GM18861 (cell line): ENCODE measurements at regions not wholly inside any gene's neighbourhood (a gene's known extent, or its start where the extent isn't known, plus 50 kb on each side); places are given as distances from the start of the nearest gene placed in this dataset.
"Not testable (repeated sequence)": the region's sequence is repeated elsewhere in the genome, so short reads cannot be mapped to it uniquely, and the experiment has no call there.

Source experiments
- ATAC-seq: cut with Tn5 transposase; IDR thresholded peaks from one replicate; pipeline ENCODE4 v1.9.1; 2021; ENCODE audit not compliant: unreplicated experiment

GRCh38 chr5:153939101-153939500, 99.6 kb downstream of the FAM114A2 start:
- ATAC-seq: no peak

DNA sequence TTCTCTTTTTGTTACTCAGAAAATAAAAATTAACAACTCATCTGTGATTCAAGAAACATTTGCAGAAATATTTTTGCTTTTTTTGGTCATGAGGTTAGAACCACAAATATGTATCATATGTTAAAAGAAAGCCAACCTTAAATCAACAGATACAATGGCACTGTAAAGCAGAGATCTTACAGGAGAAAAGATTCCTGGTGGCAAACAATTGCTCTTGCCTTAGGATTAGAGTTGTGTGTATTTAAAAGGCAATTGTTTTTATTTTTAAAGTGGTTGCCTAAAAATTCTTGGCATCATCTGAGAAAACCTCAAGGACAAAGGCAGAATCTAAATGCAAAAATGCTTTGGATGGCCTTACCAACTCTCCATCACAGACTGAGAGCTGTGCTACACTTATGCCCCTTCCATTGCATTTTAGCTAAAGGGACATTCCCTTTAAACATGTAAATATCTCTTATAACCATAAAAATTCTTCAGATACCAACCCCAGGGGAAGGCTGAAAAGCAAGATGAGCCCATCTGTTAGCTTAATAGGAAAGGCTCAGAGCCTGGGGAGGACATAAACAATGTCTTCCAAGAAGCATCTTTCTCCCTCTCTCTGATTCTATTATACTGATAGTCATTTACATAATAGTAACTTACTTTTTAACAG, 100.4 kb downstream of the FAM114A2 start:
- ATAC-seq: no peak

DNA sequence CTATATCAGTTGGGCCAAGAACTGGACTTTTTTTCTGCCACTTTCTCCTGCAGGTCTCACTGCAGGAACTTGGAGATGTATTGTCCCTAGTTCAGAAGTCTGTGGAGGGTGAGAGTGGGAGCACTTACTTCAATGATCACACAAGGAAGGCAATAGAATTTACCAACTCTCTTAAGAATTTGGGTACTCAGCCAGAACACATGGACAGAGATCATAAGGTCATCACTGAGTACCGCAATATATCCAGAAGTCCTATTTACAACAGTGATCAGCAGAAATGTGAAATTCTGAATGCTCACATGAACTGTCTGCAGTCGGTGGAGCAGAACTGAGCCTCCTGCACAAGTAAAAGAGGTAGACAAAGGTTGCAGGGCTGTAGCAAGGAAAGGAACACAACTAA, 101.0 kb downstream of the FAM114A2 start:
- ATAC-seq: no peak

GRCh38 chr5:153935151-153935550, 103.6 kb downstream of the FAM114A2 start:
- ATAC-seq: not testable (repeated sequence)

GRCh38 chr5:153926201-153926600, 112.5 kb downstream of the FAM114A2 start:
- no peak for ATAC-seq

- no peak for ATAC-seq
These were observed 119.5 kb downstream of the FAM114A2 start for GRCh38 chr5:153919161-153919560.

DNA sequence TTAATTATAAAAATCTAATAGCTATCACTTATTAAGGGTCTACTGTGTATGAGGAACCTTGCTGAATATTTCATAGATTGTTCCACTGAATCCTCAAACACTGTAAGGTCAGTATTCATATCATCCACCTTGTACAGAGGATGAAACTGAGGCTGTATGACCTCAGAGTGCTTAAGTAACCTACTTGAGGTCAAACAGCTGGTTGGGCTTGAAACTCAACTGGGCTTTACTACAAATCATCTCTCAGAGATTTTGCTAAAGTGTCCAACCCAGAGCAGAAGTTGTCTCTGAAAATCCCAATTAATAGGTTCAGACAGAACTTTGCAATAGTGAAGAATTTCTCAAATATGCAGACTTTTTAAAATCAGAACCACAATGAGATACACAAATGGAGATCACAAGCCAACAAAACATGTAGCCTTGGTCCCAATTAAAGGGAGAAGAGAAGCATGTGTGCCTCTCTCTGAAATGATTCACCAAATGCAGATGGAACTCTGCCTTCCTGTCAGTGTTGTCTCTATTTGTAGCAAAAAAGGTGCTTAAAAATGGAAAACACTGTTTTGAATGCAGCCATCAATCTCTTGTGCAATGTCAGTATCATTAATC, 131.4 kb downstream of the FAM114A2 start:
- ATAC-seq: no peak

- ATAC-seq: no peak
These were observed 133.5 kb downstream of the FAM114A2 start for GRCh38 chr5:153905219-153905618.

- no peak for ATAC-seq
These were observed 135.4 kb downstream of the FAM114A2 start for GRCh38 chr5:153903321-153903720.

DNA sequence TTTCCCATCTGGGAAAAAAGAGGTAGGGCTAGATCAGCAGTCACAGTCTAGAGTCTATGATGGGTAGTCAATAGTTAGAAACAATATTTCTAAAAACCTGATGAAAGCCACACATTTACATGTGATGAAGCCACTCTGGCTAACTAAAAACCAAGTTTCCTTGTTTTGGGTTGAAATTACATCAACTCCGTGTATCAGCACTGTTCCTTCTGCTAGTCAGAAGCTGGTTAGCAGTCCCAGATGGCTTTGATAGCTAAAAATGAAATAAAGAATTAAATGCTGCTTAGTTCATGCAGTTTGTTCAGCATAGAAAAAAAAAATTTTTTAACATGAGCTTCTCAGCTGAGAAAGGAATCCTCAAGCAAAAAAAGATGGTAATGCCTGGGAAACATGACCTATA, 136.7 kb downstream of the FAM114A2 start:
- no peak for ATAC-seq

- no peak for ATAC-seq
These were observed 137.3 kb downstream of the FAM114A2 start for GRCh38 chr5:153901449-153901848.

DNA sequence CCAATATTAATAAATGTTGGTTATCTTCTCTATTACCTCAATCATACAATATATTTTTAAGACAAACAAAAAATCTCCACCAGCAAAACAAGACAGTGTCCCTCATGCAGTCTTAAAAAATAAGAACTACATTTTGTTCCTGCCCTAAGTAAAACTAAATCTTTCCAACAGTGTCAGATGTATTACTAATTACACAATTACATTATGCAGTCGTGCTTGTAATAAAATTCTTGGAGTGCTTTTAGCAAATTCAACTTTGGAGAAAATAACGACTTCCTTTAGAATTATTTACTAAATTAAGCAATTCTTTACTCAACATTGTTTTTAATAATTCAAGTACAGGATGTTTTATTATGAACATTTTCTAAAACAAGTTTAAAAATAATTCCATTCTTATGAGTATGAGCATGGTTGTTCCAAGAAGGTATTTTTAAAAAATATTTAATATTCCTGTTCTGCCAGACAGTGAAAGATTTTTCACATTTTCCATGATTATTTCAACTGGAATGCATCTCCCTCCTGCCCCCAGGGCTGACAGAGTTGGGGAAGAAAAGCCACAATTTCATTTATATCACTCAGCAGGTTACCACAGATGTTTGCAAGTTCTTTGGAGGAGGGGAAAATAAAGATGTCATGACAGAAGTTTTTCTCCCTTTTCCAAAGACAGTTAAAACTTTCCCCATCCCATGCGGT, 137.9 kb downstream of the FAM114A2 start:
- no peak for ATAC-seq

DNA sequence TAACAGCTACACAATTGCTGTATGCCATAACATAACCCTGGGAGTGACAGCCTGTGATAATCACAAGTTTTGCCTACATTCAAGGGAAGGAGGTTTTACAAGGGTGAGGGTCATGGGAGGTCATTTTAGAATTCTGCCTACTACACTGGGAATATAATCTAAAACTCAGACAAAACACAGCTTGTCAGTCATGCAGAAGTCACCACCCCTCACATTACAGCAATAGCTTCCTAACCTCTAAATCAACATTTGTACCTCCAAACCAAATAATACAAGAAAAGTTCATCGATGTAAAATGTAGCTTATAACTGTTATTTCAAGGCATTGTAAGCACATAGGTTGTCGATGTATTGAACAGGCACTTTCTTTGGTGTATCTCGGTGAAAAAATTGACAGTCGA, 139.0 kb downstream of the FAM114A2 start:
- no peak for ATAC-seq

- peak; percentile 99 for ATAC-seq
These were observed 142.0 kb downstream of the FAM114A2 start for GRCh38 chr5:153896701-153897100.

- no peak for ATAC-seq
These were observed 142.6 kb downstream of the FAM114A2 start for GRCh38 chr5:153896117-153896516.

DNA sequence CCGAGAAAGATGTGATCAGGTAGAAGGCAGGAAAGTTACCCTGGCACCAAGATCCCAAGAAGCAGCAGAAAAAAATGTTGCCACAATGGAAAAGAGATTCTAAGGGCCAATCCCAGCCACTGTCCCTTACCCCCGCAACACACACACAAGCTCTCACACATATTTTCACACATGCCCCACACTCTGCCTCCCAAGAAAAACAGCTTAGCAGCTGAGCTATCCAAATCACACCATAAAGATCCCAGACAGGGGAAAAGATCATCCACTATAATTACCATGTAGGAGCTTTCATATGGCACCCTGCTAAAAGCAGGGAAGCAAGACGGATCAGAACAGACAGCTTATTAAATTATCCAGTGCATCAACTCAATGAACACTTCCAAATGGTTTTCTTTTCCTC, 143.4 kb downstream of the FAM114A2 start:
- no peak for ATAC-seq

DNA sequence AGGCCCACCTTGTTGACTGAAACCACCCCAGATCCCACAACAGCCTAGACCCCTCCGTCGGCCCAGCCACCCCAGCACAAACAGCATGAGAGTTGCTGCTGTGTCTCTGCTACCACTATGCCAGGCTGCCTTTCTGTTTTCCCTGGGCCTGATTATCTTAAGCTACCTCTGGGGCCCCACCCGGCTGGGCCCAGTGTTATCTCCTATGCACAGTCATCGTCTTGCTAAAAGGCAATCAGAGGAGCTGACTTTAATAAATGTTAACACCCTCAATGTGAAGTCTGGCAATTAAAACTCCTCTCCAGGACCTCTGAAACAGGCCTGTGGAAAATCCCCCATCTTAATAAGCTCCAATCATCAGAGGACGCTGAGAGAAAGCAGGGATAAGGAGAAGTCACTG, 144.9 kb downstream of the FAM114A2 start:
- ATAC-seq: no peak

DNA sequence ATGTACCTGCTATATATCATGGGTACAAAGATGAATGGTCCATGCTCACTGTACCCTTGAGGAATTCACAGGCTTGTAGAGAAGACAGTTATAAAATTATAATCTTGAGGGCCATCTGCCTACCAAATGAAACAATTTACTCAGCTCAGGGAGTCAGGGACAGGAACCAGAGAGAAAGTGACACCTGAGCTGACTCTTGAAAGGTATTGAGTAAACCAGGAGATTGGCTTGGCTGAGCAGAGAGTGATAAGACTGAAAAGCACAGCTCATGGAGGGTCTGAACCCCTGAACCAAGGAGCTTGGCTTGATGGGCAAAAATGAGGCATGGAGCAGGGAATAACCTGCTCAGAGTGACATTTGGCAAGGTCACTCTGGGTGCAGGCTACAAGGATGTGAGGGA, 147.3 kb downstream of the FAM114A2 start:
- peak; percentile 56 for ATAC-seq

GRCh38 chr5:153888781-153889180, 149.9 kb downstream of the FAM114A2 start:
- ATAC-seq: no peak

DNA sequence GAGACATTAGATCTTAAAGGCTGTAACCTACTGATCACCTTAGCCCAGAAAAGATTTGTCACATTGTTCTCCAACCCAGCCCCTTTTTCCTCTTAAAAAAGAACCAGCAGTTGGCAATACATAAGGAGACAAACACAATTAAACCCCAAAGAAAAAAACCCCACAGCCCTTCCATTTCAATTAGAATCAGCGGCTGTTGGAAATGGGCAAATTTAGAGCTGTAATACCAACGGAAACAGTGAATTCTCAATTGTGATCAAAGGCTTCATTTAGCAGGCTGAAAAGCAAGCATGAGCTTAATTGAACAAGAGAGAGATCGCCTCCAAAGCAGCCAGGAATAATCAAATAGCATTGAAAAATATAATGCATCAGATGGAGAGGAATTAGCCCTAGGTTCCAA, 153.6 kb downstream of the FAM114A2 start:
- ATAC-seq: no peak

DNA sequence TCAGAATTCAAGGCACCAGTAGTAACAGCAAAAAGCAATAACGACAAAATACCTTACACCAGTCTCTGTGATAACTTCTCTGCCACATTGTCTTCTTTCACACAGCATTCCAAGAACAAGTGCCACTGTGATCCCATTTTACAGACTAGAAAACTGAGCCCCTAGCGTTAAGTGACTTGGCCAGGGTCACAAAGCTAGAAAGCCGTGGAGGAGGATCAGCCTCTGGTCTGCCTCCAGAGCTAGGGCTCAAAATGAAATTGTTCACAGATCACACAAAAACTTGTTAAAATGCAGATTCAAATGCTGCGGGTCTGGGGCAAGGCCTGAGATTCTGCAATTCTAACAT, 154.1 kb downstream of the FAM114A2 start:
- ATAC-seq: no peak

DNA sequence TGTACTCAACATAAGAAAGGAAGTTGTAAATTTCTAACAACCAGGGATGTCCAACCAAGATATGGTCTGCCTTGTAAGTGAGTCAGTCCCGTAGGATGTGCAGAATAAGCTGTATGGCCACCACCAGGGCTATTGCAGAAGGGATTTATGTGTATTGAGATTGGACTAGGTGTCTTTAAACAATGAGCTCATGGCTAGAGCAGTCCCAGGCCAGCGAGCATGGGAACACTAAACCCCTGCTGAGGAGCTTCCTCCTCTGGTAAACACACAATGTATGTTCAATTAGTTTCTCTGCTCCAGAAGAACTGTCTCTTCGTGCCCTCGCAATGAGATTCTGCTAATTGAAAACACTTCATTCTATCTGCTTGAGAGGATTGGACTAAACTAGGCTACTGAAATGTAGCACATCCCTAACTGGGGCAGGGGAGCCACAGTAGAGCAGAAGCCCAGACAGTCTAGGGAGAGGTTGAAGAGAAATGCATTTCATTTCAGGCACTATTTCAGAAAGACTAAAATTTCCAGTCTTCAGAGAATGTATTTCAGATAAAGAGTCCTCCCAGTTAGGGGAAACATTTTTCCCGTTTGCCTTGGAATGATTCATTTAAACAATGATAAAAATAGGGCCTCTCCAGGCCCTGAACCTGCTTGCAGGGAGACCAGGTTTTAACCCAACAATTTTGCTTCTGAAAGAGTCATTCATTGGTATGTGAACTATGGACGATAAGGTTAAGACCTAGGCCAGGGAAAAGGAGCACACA, 154.7 kb downstream of the FAM114A2 start:
- no peak for ATAC-seq
